ENCODE measurements at regions not wholly inside any gene's neighbourhood (a gene's known extent, or its start where the extent isn't known, plus 50 kb on each side); places are given as distances from the start of the nearest gene placed in this dataset.

- H3K27ac ChIP-seq: no peak overlapping the region
- H3K4me3 ChIP-seq: no peak overlapping the region
- H3K27me3 ChIP-seq: no peaks in the 10 kb centered on the region
- no peak for DNase-seq
- no peaks in the 10 kb centered on the region for H3K4me1 ChIP-seq (replicated peaks in 1 of 2)
- intact Hi-C loops (cut with DNase I): no loop called here
- no peaks in the 10 kb centered on the region for H3K36me3 ChIP-seq (replicated peaks in 1 of 2)
- H3K9me3 ChIP-seq (replicated peaks in 1 of 3): no peaks in the 10 kb centered on the region
- TF ChIP-seq POLR2A (IDR thresholded peaks at IDR 0.05) (no peak), CTCF (IDR thresholded peaks at IDR 0.05) (no peak)
- 77 to 84% (median 80%) methylated on average over 5 of the region's 5 CpGs for WGBS, 4 donors
Measured at GRCh38 chr2:7209757-7210555, 292.7 kb downstream of the RNF144A start.

GRCh38 chr2:7210712-7211111 is 293.5 kb downstream of the RNF144A start:
- WGBS, 4 donors: 88 to 95% (median 89%) methylated on average over 4 of the region's 4 CpGs
- intact Hi-C loops (cut with DNase I): no loop called here
- Histone ChIP-seq H3K36me3 (replicated peaks in 1 of 2) (no peaks in the 10 kb centered on the region), H3K4me1 (replicated peaks in 1 of 2) (no peaks in the 10 kb centered on the region), H3K27me3 (no peaks in the 10 kb centered on the region), H3K9me3 (replicated peaks in 1 of 3) (no peaks in the 10 kb centered on the region), H3K27ac (no peak overlapping the region), H3K4me3 (no peak overlapping the region)
- no peak for DNase-seq
- TF ChIP-seq POLR2A (IDR thresholded peaks at IDR 0.05) (no peak), CTCF (IDR thresholded peaks at IDR 0.05) (no peak)

- WGBS, 4 donors: 78 to 89% (median 83%) methylated on average over 1 of the region's 1 CpG
- intact Hi-C loops (cut with DNase I): no loop called here
- H3K27me3 ChIP-seq: no peaks in the 10 kb centered on the region
Measured at GRCh38 chr2:7225848-7226247, 308.6 kb downstream of the RNF144A start.

GRCh38 chr2:7226501-7226900 is 309.3 kb downstream of the RNF144A start:
- intact Hi-C loops (cut with DNase I): no loop called here
- H3K4me1 ChIP-seq (replicated peaks in 1 of 2): peaks cover 0 to 3% of the 10 kb centered on the region in 2 donors
- H3K36me3 ChIP-seq (replicated peaks in 1 of 2): no peaks in the 10 kb centered on the region
- no peaks in the 10 kb centered on the region for H3K27me3 ChIP-seq
- no peak overlapping the region for H3K4me3 ChIP-seq
- H3K27ac ChIP-seq: no peak overlapping the region
- WGBS, 4 donors: 16 to 36% (median 24%) methylated on average over 1 of the region's 1 CpG
- no peak for DNase-seq
- H3K9me3 ChIP-seq (replicated peaks in 1 of 3): no peaks in the 10 kb centered on the region
- TF ChIP-seq CTCF (IDR thresholded peaks at IDR 0.05) (no peak), POLR2A (IDR thresholded peaks at IDR 0.05) (no peak)

More at GRCh38 chr2:7225848-7226247, 308.6 kb downstream of the RNF144A start:
- H3K36me3 ChIP-seq (replicated peaks in 1 of 2): no peaks in the 10 kb centered on the region
- no peaks in the 10 kb centered on the region for H3K4me1 ChIP-seq (replicated peaks in 1 of 2)
- no peak overlapping the region for H3K4me3 ChIP-seq
- H3K27ac ChIP-seq: no peak overlapping the region
- H3K9me3 ChIP-seq (replicated peaks in 1 of 3): no peaks in the 10 kb centered on the region
- no peak for TF ChIP-seq POLR2A (IDR thresholded peaks at IDR 0.05)
- no peak for TF ChIP-seq CTCF (IDR thresholded peaks at IDR 0.05)
- DNase-seq: no peak

Data from adrenal gland (tissue), 9 donors.